ENCODE measurements at regions not wholly inside any gene's neighbourhood (a gene's known extent, or its start where the extent isn't known, plus 50 kb on each side); places are given as distances from the start of the nearest gene placed in this dataset.

DNA sequence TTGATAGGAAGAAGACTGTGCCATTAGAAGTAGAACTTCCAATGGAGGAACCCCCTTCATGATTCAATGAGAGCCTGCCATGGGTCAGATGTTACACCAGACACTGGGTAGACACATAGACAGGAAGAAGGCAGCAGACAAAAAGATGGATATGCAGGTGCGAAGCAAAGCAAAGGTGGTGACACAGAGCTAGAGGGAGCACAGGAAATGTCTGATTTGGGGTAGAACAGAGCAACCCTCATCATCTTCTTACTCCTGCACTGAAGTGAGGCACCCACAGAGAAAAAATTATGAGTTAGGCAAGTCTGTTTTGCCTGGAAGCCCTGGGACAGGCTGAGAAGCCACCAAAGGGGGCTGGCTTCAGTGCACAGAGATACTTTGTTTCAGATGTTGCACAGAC is 240.2 kb downstream of the ANAPC1 start:
- Histone ChIP-seq H3K4me1 (ENCODE audit: control insufficient read depth, insufficient read depth, low read length) (no peaks in the 10 kb centered on the region), H4K20me1 (ENCODE audit: insufficient read depth, low read length) (no peaks in the 10 kb centered on the region), H3K27me3 (ENCODE audit: control insufficient read depth, insufficient read depth, low read length) (peaks cover 17% of the 10 kb centered on the region), H3K36me3 (ENCODE audit: control insufficient read depth, insufficient read depth, low read length) (no peaks in the 10 kb centered on the region), H2BK5ac (ENCODE audit: low read depth, low read length, poor library complexity, severe bottlenecking) (no peak overlapping the region), H3K9ac (ENCODE audit: low read depth, low read length) (no peak overlapping the region), H2AK5ac (ENCODE audit: low read depth, low read length) (no peak overlapping the region), H4K91ac (ENCODE audit: insufficient read depth, low read depth, low read length) (no peak overlapping the region), H2BK20ac (ENCODE audit: low read depth, low read length) (no peak overlapping the region), H2AK9ac (replicated peaks; ENCODE audit: low read depth, low read length, poor library complexity) (no peak overlapping the region), H2AFZ (replicated peaks; ENCODE audit: low read length, poor library complexity) (no peak overlapping the region), H3K56ac (ENCODE audit: extremely low read depth, insufficient read depth, low read length) (no peak overlapping the region), H3K9me1 (ENCODE audit: insufficient read depth, low read length) (no peaks in the 10 kb centered on the region), H3K79me1 (ENCODE audit: low read depth in 1 of 2, low read length in 2 of 2) (no peaks in the 10 kb centered on the region), H4K8ac (ENCODE audit: low read depth in 2 of 2, low read length in 2 of 2) (no peak overlapping the region), H3K4ac (ENCODE audit: low read depth, low read length) (no peak overlapping the region), H2BK15ac (ENCODE audit: low read depth, low read length) (no peak overlapping the region), H3K27ac (ENCODE audit: insufficient read depth, low read length) (no peak overlapping the region), H3K23ac (ENCODE audit: low read depth, low read length) (no peak overlapping the region), H3K14ac (replicated peaks; ENCODE audit: low read depth, low read length) (no peak overlapping the region), H3K4me3 (ENCODE audit: insufficient read depth, low read depth, low read length) (no peak overlapping the region), H3K18ac (ENCODE audit: low read depth, low read length) (no peak overlapping the region), H4K5ac (ENCODE audit: low read depth, low read length) (no peak overlapping the region), H3K4me2 (ENCODE audit: low read depth, low read length) (no peak overlapping the region), H3K9me3 (ENCODE audit: control insufficient read depth, insufficient read depth, low read length) (peaks cover 4% of the 10 kb centered on the region), H2BK120ac (ENCODE audit: low read depth, low read length) (no peak overlapping the region)
- no TSS peak for BruUV-seq (replicated peaks)
- intact Hi-C loops (cut with micrococcal nuclease) (no loop called here), dilution Hi-C loops (cut with HindIII; ENCODE audit: low sequenced_read_pairs, unreplicated experiment) (no loop called here), in situ Hi-C loops (cut with MboI; ENCODE audit: low sequenced_read_pairs) (no loop called here)
- ChIA-PET POLR2A (ENCODE audit: unreplicated experiment) (no interaction called here), CTCF (no interaction called here)
- no CpG with 5 or more reads among the region's 1 CpG for WGBS, 2 experiments (ENCODE audit: extremely low coverage in 2 of 2, insufficient read length in 1 of 2)
- no peak for TF ChIP-seq MAFK (IDR thresholded peaks at IDR 0.05; ENCODE audit: low read depth, low read length)
- no peak for TF ChIP-seq FOS (IDR thresholded peaks at IDR 0.05; ENCODE audit: low read depth, low read length)
- TF ChIP-seq RCOR1 (IDR thresholded peaks at IDR 0.05; ENCODE audit: insufficient replicate concordance, low read length), result no peak
- TF ChIP-seq RFX5 (IDR thresholded peaks at IDR 0.05; ENCODE audit: low read depth, low read length), result no peak
- ATAC-seq (ENCODE audit: low read depth) (no peak), DNase-seq (no peak)
